ENCODE measurements at regions not wholly inside any gene's neighbourhood (a gene's known extent, or its start where the extent isn't known, plus 50 kb on each side); places are given as distances from the start of the nearest gene placed in this dataset.

DNA sequence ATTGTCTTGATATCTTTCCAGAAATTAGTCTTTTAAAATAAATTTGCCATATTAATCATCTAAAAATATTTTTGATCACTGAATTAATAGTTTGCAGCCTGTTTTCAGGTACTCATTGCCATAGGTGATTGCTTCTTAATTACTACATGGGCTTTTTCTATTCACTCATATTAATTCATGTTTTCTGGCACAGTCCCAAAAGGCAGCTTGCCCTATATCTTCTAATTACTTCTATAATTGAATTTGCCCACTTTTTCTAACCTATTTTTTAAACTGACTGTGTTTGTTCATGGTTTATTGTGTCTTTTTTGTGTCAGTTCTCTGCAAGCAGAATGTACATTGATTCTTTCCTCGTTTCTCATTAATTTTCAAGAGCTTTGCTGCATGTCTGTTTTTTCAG is 85.7 kb upstream of the SOX2 start:
- Histone ChIP-seq H2BK5ac (ENCODE audit: low read depth, low read length) (no peak overlapping the region), H3K4me2 (ENCODE audit: insufficient read depth in 1 of 2, low read depth in 2 of 2, low read length in 2 of 2) (no peak overlapping the region), H4K8ac (ENCODE audit: extremely low read depth, insufficient read depth, low read length) (no peak overlapping the region), H2AFZ (ENCODE audit: low read length) (no peak overlapping the region), H3K4ac (replicated peaks; ENCODE audit: insufficient read length, low read depth, low read length) (no peak overlapping the region), H3K18ac (ENCODE audit: extremely low read depth, low read length) (no peak overlapping the region), H3K23ac (ENCODE audit: insufficient read length) (no peak overlapping the region), H3K79me1 (ENCODE audit: low read depth, low read length) (no peaks in the 10 kb centered on the region), H3K9ac (replicated peaks in 1 of 4; ENCODE audit: extremely low read depth in 1 of 4, low read depth in 3 of 4, low read length in 3 of 4) (no peak overlapping the region), H4K5ac (ENCODE audit: insufficient read length, low read depth, low read length) (no peak overlapping the region), H3K4me1 (replicated peaks in 1 of 4; ENCODE audit: control insufficient read depth in 3 of 4, insufficient read depth in 4 of 4, low read length in 3 of 4) (no peaks in the 10 kb centered on the region; a peak in 1 of 7 replicates), H3K4me3 (ENCODE audit: extremely low read depth in 1 of 4, insufficient read depth in 2 of 4, low read depth in 3 of 4, low read length in 4 of 4) (no peak overlapping the region), H2BK12ac (ENCODE audit: low read depth, low read length) (no peak overlapping the region), H3K27me3 (replicated peaks in 1 of 4; ENCODE audit: control insufficient read depth in 3 of 4, extremely low read depth in 1 of 4, insufficient read depth in 3 of 4, low read length in 3 of 4) (no peaks in the 10 kb centered on the region), H3K27ac (ENCODE audit: low read depth, low read length) (no peak overlapping the region), H3K79me2 (ENCODE audit: control insufficient read depth in 1 of 2, insufficient read depth in 2 of 2, low read length in 2 of 2) (no peaks in the 10 kb centered on the region), H3K23me2 (ENCODE audit: low read depth, low read length) (no peaks in the 10 kb centered on the region), H3K56ac (replicated peaks; ENCODE audit: insufficient read length, low read depth, low read length) (no peak overlapping the region), H2BK15ac (ENCODE audit: low read length) (no peak overlapping the region), H4K20me1 (replicated peaks in 1 of 2; ENCODE audit: control insufficient read depth in 1 of 2, insufficient read depth in 2 of 2, low read length in 2 of 2) (no peaks in the 10 kb centered on the region), H3K9me3 (ENCODE audit: insufficient read depth in 2 of 2, low read depth in 1 of 2, low read length in 1 of 2) (no peaks in the 10 kb centered on the region), H2BK20ac (ENCODE audit: low read length) (no peak overlapping the region), H2BK120ac (replicated peaks; ENCODE audit: low read depth, low read length) (no peak overlapping the region), H2AK5ac (ENCODE audit: low read depth, low read length) (no peak overlapping the region), H3K36me3 (ENCODE audit: control insufficient read depth in 2 of 4, insufficient read depth in 4 of 4, low read length in 3 of 4) (no peaks in the 10 kb centered on the region), H4K91ac (replicated peaks; ENCODE audit: insufficient read length, low read length) (no peak overlapping the region), H3K14ac (ENCODE audit: insufficient read length) (no peak overlapping the region)
- ChIA-PET POLR2A (ENCODE audit: partially characterized antibody) (interaction anchor here (1.3 kb wide), 1 partner anchor 11 kb away, joined by 4 read pairs; no protein-coding TSS in a partner anchor), CTCF (ENCODE audit: partially characterized antibody) (interaction anchor here (0.7 kb wide), 1 partner anchor 74 kb away, joined by 3 read pairs; no protein-coding TSS in a partner anchor)
- FAIRE-seq = no peak
- WGBS, 2 experiments (ENCODE audit: extremely low coverage in 1 of 2, insufficient coverage in 1 of 2, insufficient read length in 1 of 2, insufficient replicate concordance in 2 of 2, low coverage in 1 of 2, low lambda C conversion rate in 2 of 2, missing lambda C conversion rate in 1 of 2) = 86% methylated on average over 1 of the region's 1 CpG; no CpG with 5 or more reads in 1 of the 2 experiments
- no peak for DNase-seq (ENCODE audit: low read depth in 1 of 2, low spot score in 2 of 2)
- TF ChIP-seq RNF2 (IDR thresholded peaks at IDR 0.05; ENCODE audit: borderline replicate concordance, low read depth, low read length, missing control alignments, poor library complexity, severe bottlenecking) (no peak), GTF2F1 (IDR thresholded peaks at IDR 0.05; ENCODE audit: borderline replicate concordance, low read depth, low read length) (no peak), BRCA1 (IDR thresholded peaks at IDR 0.05; ENCODE audit: low read depth, low read length) (no peak), ASH2L (IDR thresholded peaks at IDR 0.05; ENCODE audit: low read length) (no peak), JUN (IDR thresholded peaks at IDR 0.05; ENCODE audit: low read depth, low read length) (no peak), KDM5A (IDR thresholded peaks at IDR 0.05; ENCODE audit: low read length) (no peak), TAF1 (IDR thresholded peaks at IDR 0.05; ENCODE audit: low read depth, low read length) (no peak), KDM1A (IDR thresholded peaks at IDR 0.05; ENCODE audit: borderline replicate concordance, low read length) (no peak), GABPA (IDR thresholded peaks at IDR 0.05; ENCODE audit: borderline replicate concordance, insufficient read depth, low read length) (no peak), JUND (IDR thresholded peaks at IDR 0.05; ENCODE audit: low read length) (no peak), TBP (IDR thresholded peaks at IDR 0.05; ENCODE audit: low read depth, low read length) (no peak)
- TF ChIP-seq, protein P1, sequence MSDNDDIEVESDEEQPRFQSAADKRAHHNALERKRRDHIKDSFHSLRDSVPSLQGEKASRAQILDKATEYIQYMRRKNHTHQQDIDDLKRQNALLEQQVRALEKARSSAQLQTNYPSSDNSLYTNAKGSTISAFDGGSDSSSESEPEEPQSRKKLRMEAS (IDR thresholded peaks at IDR 0.05) = no peak
